Endothelial cell of umbilical vein (primary cell): ENCODE measurements at regions not wholly inside any gene's neighbourhood (a gene's known extent, or its start where the extent isn't known, plus 50 kb on each side); places are given as distances from the start of the nearest gene placed in this dataset.

Experiments used
- CTCF ChIP-seq, 2 donors: IDR thresholded peaks; 1 replicate in 1 of 2; 2 replicates in 1 of 2; pipeline ENCODE4 v1.5.1; 2011; ENCODE audit warnings: low read length in 2 of 2, mild to moderate bottlenecking in 2 of 2, moderate library complexity in 2 of 2, control low read depth in 1 of 2, inconsistent platforms in 1 of 2, low read depth in 1 of 2; ENCODE audit not compliant: insufficient read depth in 1 of 2; ENCODE audit errors: extremely low read depth in 1 of 2
- EZH2 ChIP-seq: IDR thresholded peaks from 2 replicates; pipeline ENCODE4 v1.6.1; 2012; ENCODE audit warnings: borderline replicate concordance, low read depth, mild to moderate bottlenecking, moderate library complexity, low read length, inconsistent platforms; ENCODE audit not compliant: severe bottlenecking
- FOS ChIP-seq: IDR thresholded peaks from 2 replicates; pipeline ENCODE4 v1.6.1; 2011; ENCODE audit warnings: mild to moderate bottlenecking, low read length, moderate library complexity, borderline replicate concordance; ENCODE audit not compliant: insufficient read depth
- GATA2 ChIP-seq: IDR thresholded peaks from 2 replicates; pipeline ENCODE4 v1.7.0; 2011; ENCODE audit warnings: low read depth, mild to moderate bottlenecking, moderate library complexity, mixed read lengths, low read length; ENCODE audit not compliant: insufficient read length, insufficient read depth
- JUN ChIP-seq: IDR thresholded peaks from 2 replicates; pipeline ENCODE4 v1.6.1; 2011; ENCODE audit warnings: borderline replicate concordance, low read depth; ENCODE audit not compliant: insufficient read length, insufficient read depth
- MAX ChIP-seq: IDR thresholded peaks from 2 replicates; pipeline ENCODE4 v1.6.1; 2011; ENCODE audit not compliant: insufficient read depth, insufficient read length
- POLR2A ChIP-seq: IDR thresholded peaks from 2 replicates; pipeline ENCODE4 v1.6.1; 2012; ENCODE audit warnings: low read depth, mild to moderate bottlenecking, control low read depth, low read length
- POLR2AphosphoS5 ChIP-seq: IDR thresholded peaks from 2 replicates; pipeline ENCODE4 v1.6.1; 2012; ENCODE audit warnings: low read depth, mild to moderate bottlenecking, control low read depth, low read length, moderate library complexity; ENCODE audit not compliant: insufficient read depth

- no peak for TF ChIP-seq GATA2
- TF ChIP-seq POLR2AphosphoS5 = no peak
- TF ChIP-seq CTCF (IDR thresholded peaks at IDR 0.05; ENCODE audit: extremely low read depth in 1 of 2, insufficient read depth in 1 of 2, low read depth in 1 of 2, low read length in 2 of 2) = no peak
- no peak for TF ChIP-seq EZH2
- TF ChIP-seq JUN = no peak
- no peak for TF ChIP-seq POLR2A
- no peak for TF ChIP-seq MAX
- TF ChIP-seq FOS = no peak
Measured at GRCh38 chr12:89098441-89099112, 253.7 kb downstream of the DUSP6 start.
